ENCODE measurements at regions not wholly inside any gene's neighbourhood (a gene's known extent, or its start where the extent isn't known, plus 50 kb on each side); places are given as distances from the start of the nearest gene placed in this dataset.
A peak's percentile ranks its signal among the peaks of the same experiment; 100 is the strongest.

GRCh38 chr1:4079815-4080214, 179.7 kb upstream of the C1orf174 start:
- 72 to 86% (median 75%) methylated on average over 5 of the region's 5 CpGs for WGBS, 5 donors
- H3K9me3 ChIP-seq: peaks cover 0 to 3% (median 0%) of the 10 kb centered on the region in 4 donors
- H3K27ac ChIP-seq: no peak overlapping the region
- H3K36me3 ChIP-seq: no peaks in the 10 kb centered on the region
- TF ChIP-seq POLR2AphosphoS5 (IDR thresholded peaks at IDR 0.05) (no peak), POLR2A (IDR thresholded peaks at IDR 0.05) (no peak), CTCF (IDR thresholded peaks at IDR 0.05) (no peak)
- peaks cover 0 to 10% (median 0%) of the 10 kb centered on the region in 4 donors for H3K4me1 ChIP-seq
- H3K4me3 ChIP-seq: no peak overlapping the region
- peaks cover 0 to 44% (median 0%) of the 10 kb centered on the region in 3 donors for H3K27me3 ChIP-seq
- no peak for DNase-seq
- intact Hi-C loops (cut with DNase I; ENCODE audit: low total_unique reads): no loop called here

DNA sequence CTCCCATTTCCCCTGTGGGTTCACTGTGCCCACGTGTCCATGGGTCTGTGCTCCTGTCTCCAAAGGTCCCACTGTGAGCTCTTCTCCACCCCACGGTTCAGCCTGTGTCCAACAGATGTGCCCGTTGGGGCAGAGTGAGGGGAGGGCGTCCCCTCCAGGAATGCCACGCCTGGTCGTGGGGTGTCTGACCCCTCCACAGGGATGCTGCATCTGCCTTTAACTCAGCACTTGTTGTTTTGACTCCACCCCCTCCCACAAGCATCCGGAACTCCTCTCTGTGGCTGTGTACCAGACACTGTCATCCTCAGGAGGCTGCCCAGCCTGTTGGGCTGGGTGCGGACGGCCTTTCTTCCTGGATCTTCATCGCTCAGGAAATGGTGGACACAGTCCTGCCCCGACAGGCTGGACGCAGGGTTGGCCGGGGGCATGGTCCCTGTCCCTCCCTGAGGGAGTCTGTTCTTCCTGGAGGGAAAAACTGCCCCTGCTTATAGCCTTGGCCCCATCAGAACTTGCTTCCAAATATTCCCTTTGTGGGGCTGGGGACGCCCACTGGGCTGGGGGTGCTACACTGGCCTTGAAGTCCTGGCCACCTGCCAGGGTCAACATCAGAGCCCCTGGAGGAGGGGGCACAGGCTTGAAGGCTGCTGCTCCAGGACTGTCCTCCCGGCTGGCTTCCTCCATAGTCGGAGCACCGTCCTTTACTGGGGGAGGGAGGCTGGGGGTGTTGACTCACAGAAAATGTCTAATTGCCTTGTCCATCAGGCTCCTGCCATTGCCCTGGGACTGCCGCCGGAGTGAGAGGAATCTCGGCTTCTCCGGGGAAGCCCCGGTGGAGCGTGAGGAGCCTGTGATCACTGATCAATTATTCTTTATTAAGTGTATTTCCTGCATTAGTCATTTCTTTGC, 182.0 kb upstream of the C1orf174 start:
- Histone ChIP-seq H3K9me3 (peaks cover 0 to 3% (median 0%) of the 10 kb centered on the region in 4 donors), H3K36me3 (no peaks in the 10 kb centered on the region), H3K27ac (no peak overlapping the region), H3K27me3 (peaks cover 0 to 37% (median 0%) of the 10 kb centered on the region in 3 donors), H3K4me1 (peaks cover 0 to 10% (median 0%) of the 10 kb centered on the region in 4 donors), H3K4me3 (no peak overlapping the region)
- no peak for DNase-seq
- TF ChIP-seq EP300 (IDR thresholded peaks at IDR 0.05): no peak
- TF ChIP-seq CTCF (IDR thresholded peaks at IDR 0.05): no peak
- TF ChIP-seq POLR2A (IDR thresholded peaks at IDR 0.05): no peak
- 53 to 65% (median 63%) methylated on average over 19 to 23 of the region's 23 CpGs for WGBS, 5 donors
- intact Hi-C loops (cut with DNase I; ENCODE audit: low total_unique reads): no loop called here

DNA sequence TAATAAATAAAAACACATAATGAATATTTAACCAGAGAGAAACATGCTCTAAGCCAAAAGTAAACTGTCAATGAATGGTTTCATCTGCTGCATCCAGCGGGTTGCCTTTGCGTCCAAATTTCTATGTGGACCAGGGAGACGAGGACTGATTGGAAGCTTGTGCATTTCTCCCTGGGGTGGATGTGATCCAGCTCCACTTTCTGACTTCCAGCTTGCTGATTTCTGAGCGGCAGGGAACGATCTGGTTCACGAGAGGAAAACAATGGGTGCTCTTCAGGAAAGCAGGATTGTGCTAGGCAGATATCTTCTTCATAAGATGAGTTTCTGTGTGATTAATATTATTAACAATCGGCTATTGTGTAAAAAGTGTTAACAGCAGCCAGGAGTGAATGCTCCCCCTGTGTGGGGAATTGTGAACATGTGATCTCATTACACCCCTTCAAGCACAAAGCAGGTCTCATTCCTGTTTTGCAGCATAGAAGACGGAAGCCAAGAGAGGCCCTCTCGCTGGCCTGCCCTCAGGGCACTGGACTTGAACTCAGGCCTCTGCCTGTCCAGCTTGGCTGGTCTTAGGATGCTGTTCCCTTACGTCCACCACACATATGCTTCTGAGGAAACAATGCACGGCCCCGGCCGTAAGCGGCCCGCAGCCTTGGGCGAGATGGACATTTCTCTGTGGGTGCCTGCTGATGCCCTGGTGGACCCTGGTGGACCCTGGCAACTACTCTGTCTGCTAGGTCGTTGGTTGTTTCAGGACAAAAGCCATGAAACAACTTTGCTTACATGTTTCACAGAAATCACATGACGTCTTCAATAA, 183.4 kb upstream of the C1orf174 start:
- intact Hi-C loops (cut with DNase I; ENCODE audit: low total_unique reads): no loop called here
- Histone ChIP-seq H3K9me3 (peaks cover 0 to 3% (median 0%) of the 10 kb centered on the region in 4 donors), H3K4me3 (no peak overlapping the region), H3K36me3 (no peaks in the 10 kb centered on the region), H3K27me3 (peaks cover 0 to 36% (median 0%) of the 10 kb centered on the region in 3 donors), H3K27ac (no peak overlapping the region), H3K4me1 (peaks cover 0 to 10% (median 0%) of the 10 kb centered on the region in 4 donors)
- TF ChIP-seq CTCF (IDR thresholded peaks at IDR 0.05) (no peak), POLR2AphosphoS5 (IDR thresholded peaks at IDR 0.05) (no peak), EP300 (IDR thresholded peaks at IDR 0.05) (no peak), POLR2A (IDR thresholded peaks at IDR 0.05) (no peak)
- peak in 1 of 2 donors; percentile 36 for DNase-seq
- WGBS, 5 donors: 49 to 57% (median 50%) methylated on average over 17 to 18 of the region's 18 CpGs

- intact Hi-C loops (cut with DNase I; ENCODE audit: low total_unique reads): no loop called here
- no peak for TF ChIP-seq CTCF (IDR thresholded peaks at IDR 0.05)
- no peak for TF ChIP-seq POLR2AphosphoS5 (IDR thresholded peaks at IDR 0.05)
- no peak for TF ChIP-seq EP300 (IDR thresholded peaks at IDR 0.05)
- TF ChIP-seq POLR2A (IDR thresholded peaks at IDR 0.05): no peak
- Histone ChIP-seq H3K36me3 (no peaks in the 10 kb centered on the region), H3K9me3 (peaks cover 0 to 4% (median 1%) of the 10 kb centered on the region in 4 donors), H3K4me3 (no peak overlapping the region), H3K27ac (no peak overlapping the region), H3K27me3 (peaks cover 0 to 33% (median 0%) of the 10 kb centered on the region in 3 donors), H3K4me1 (peaks cover 0 to 10% (median 0%) of the 10 kb centered on the region in 4 donors)
- peak in 1 of 2 donors; percentile 37 for DNase-seq
- WGBS, 5 donors: 25 to 41% (median 26%) methylated on average over 6 of the region's 6 CpGs
These were observed 184.0 kb upstream of the C1orf174 start for GRCh38 chr1:4084048-4084431.
